B cell (primary cell): ENCODE measurements at regions not wholly inside any gene's neighbourhood (a gene's known extent, or its start where the extent isn't known, plus 50 kb on each side); places are given as distances from the start of the nearest gene placed in this dataset.

Source experiments
- ATAC-seq: fragments of 200-7000 bp; cut with Tn5 transposase; one replicate; pipeline ENCODE4 v1.10.0; 2021; ENCODE audit warnings: low read depth, mild to moderate bottlenecking, moderate number of reproducible peaks, moderate library complexity
- CTCF ChIA-PET: fragments of 350-600 bp; sonication (Branson Sonifier 250); formaldehyde crosslinking; loops from one replicate; lab custom pipeline; 2021; ENCODE audit warnings: antibody characterized with exemption, inconsistent platforms; lab: Charles Lee
- POLR2A ChIA-PET: fragments of 350-600 bp; sonication (Branson Sonifier 250); formaldehyde crosslinking; loops from one replicate; lab custom pipeline; 2021; ENCODE audit warnings: antibody characterized with exemption; lab: Charles Lee
- DNase-seq: peaks from one replicate; pipeline ENCODE4 v3.0.0; 2013
- H2AFZ ChIP-seq: 2 replicates; pipeline ENCODE4 v1.6.1; 2012; ENCODE audit warnings: mild to moderate bottlenecking, low read depth, low read length; ENCODE audit not compliant: insufficient read depth, poor library complexity, severe bottlenecking
- H3K27ac ChIP-seq, 2 donors: 1 replicate in 1 of 2; 2 replicates in 1 of 2; pipeline ENCODE4 v1.5.1; 2012 to 2013; ENCODE audit warnings: low read length in 2 of 2, mild to moderate bottlenecking in 2 of 2, moderate library complexity in 1 of 2
- H3K27me3 ChIP-seq, 4 experiments: fragments of 200-600 bp in 1 of 4; sonication (generic) in 1 of 4; replicated peaks in 1 of 4; 1 replicate in 2 of 4; 2 replicates in 2 of 4; pipeline versions ENCODE4 v1.6.1 to v1.7.0; 2013 to 2016; ENCODE audit warnings: low read length in 3 of 4, mild to moderate bottlenecking in 2 of 4, mixed read lengths in 1 of 4, moderate library complexity in 1 of 4; ENCODE audit not compliant: insufficient read depth in 4 of 4, control insufficient read depth in 3 of 4; ENCODE audit errors: control extremely low read depth in 1 of 4
- H3K36me3 ChIP-seq, 2 experiments: replicated peaks in 1 of 2; 1 replicate in 1 of 2; 2 replicates in 1 of 2; pipeline versions ENCODE4 v1.6.1 to v1.7.1; 2013; ENCODE audit warnings: low read length in 1 of 2; ENCODE audit not compliant: insufficient read depth in 2 of 2, control insufficient read depth in 1 of 2; ENCODE audit errors: control extremely low read depth in 1 of 2, extremely low read depth in 1 of 2
- H3K4me1 ChIP-seq, 2 donors: fragments of 200-600 bp in 1 of 2; sonication (generic) in 1 of 2; 1 replicate in 1 of 2; 2 replicates in 1 of 2; pipeline versions ENCODE4 v1.5.1 to v1.6.1; 2013 to 2017; ENCODE audit warnings: low read length in 2 of 2; ENCODE audit not compliant: control insufficient read depth in 2 of 2, insufficient read depth in 2 of 2
- H3K4me2 ChIP-seq: replicated peaks from 2 replicates; pipeline ENCODE3; 2012; ENCODE audit warnings: mild to moderate bottlenecking, low read depth, low read length; ENCODE audit not compliant: poor library complexity, severe bottlenecking
- H3K4me3 ChIP-seq, 5 experiments: fragments of 200-600 bp in 1 of 5; sonication (generic) in 1 of 5; 1 replicate in 3 of 5; 2 replicates in 2 of 5; pipeline versions ENCODE4 v1.5.1 to v1.7.0; 2011 to 2016; ENCODE audit warnings: low read length in 4 of 5, mild to moderate bottlenecking in 4 of 5, low read depth in 2 of 5, control low read depth in 1 of 5, moderate library complexity in 1 of 5; ENCODE audit not compliant: insufficient read depth in 1 of 5; ENCODE audit errors: control extremely low read depth in 1 of 5, extremely low read depth in 1 of 5
- H3K79me2 ChIP-seq: fragments of 200-600 bp; sonication (generic); one replicate; pipeline ENCODE4 v1.6.0; 2016; ENCODE audit warnings: low read length; ENCODE audit not compliant: control insufficient read depth, insufficient read depth
- H3K9ac ChIP-seq: fragments of 200-600 bp; sonication (generic); 2 replicates; pipeline ENCODE4 v1.6.1; 2017; ENCODE audit warnings: mild to moderate bottlenecking, low read length, moderate library complexity
- H3K9me3 ChIP-seq, 3 donors: one replicate each; pipeline versions ENCODE4 v1.6.1 to v1.7.1; 2013; ENCODE audit warnings: low read length in 2 of 3; ENCODE audit not compliant: control insufficient read depth in 2 of 3, insufficient read depth in 1 of 3; ENCODE audit errors: control extremely low read depth in 1 of 3
- H4K20me1 ChIP-seq: 2 replicates; pipeline ENCODE4 v1.6.0; 2012; ENCODE audit warnings: mild to moderate bottlenecking, low read length; ENCODE audit not compliant: insufficient read depth, control insufficient read depth, poor library complexity, severe bottlenecking
- H3K27ac Mint-ChIP-seq: one replicate; pipeline ENCODE4 v1.8.0; 2021; ENCODE audit warnings: mixed read lengths
- H3K27me3 Mint-ChIP-seq: one replicate; pipeline ENCODE4 v1.8.0; 2021; ENCODE audit warnings: mixed read lengths
- H3K4me1 Mint-ChIP-seq: one replicate; pipeline ENCODE4 v1.8.0; 2021; ENCODE audit warnings: mixed read lengths
- H3K4me3 Mint-ChIP-seq: one replicate; pipeline ENCODE4 v1.8.0; 2021; ENCODE audit warnings: mixed read lengths
- H3K9me3 Mint-ChIP-seq: one replicate; pipeline ENCODE4 v1.8.0; 2022; ENCODE audit warnings: mixed read lengths; ENCODE audit not compliant: insufficient read depth
- CTCF ChIP-seq: fragments of 200-600 bp; IDR thresholded peaks from one replicate; pipeline ENCODE4 v1.8.0; 2022; ENCODE audit warnings: antibody characterized with exemption, mild to moderate bottlenecking
- EZH2 ChIP-seq: IDR thresholded peaks from 2 replicates; pipeline ENCODE4 v1.6.1; 2012; ENCODE audit warnings: borderline replicate concordance, low read depth, mild to moderate bottlenecking, moderate library complexity, low read length; ENCODE audit not compliant: insufficient read depth, poor library complexity, severe bottlenecking
- WGBS: methylation state at CpG from one replicate; pipeline ENCODE4 v1.1.5; 2013; ENCODE audit warnings: missing lambda C conversion rate; ENCODE audit not compliant: insufficient coverage; 5-methylcytosine and 5-hydroxymethylcytosine counted together
- intact Hi-C: fragments of 100-400 bp; cut with micrococcal nuclease; formaldehyde crosslinking; loops from one replicate; pipeline ENCODE4 v1.10.0; 2022

- ChIA-PET POLR2A (no interaction called here), CTCF (interaction anchor here (0.6 kb wide), 1 partner anchor 16 kb away, joined by 3 read pairs; no protein-coding TSS in a partner anchor)
- Mint-ChIP-seq H3K4me3 (no peak overlapping the region), H3K4me1 (no peaks in the 10 kb centered on the region), H3K27ac (no peak overlapping the region), H3K27me3 (no peaks in the 10 kb centered on the region), H3K9me3 (peaks cover 3% of the 10 kb centered on the region)
- no peak overlapping the region for H3K27ac ChIP-seq
- no peaks in the 10 kb centered on the region for H3K9me3 ChIP-seq
- no peaks in the 10 kb centered on the region for H3K36me3 ChIP-seq
- H4K20me1 ChIP-seq: no peaks in the 10 kb centered on the region
- ATAC-seq (no peak), DNase-seq (no peak)
- no peak overlapping the region for H3K9ac ChIP-seq
- no peak overlapping the region for H3K4me3 ChIP-seq
- intact Hi-C loops: no loop called here
- peaks cover 0 to 3% (median 0%) of the 10 kb centered on the region in 4 experiments for H3K27me3 ChIP-seq
- H2AFZ ChIP-seq: no peak overlapping the region
- no peak for TF ChIP-seq CTCF
- TF ChIP-seq EZH2: no peak
- 89% methylated on average over 3 of the region's 4 CpGs for WGBS
- H3K79me2 ChIP-seq: no peaks in the 10 kb centered on the region
- H3K4me1 ChIP-seq: no peaks in the 10 kb centered on the region
- no peak overlapping the region for H3K4me2 ChIP-seq
These were observed 288.9 kb upstream of the VLDLR start for GRCh38 chr9:2332663-2333062.

DNA sequence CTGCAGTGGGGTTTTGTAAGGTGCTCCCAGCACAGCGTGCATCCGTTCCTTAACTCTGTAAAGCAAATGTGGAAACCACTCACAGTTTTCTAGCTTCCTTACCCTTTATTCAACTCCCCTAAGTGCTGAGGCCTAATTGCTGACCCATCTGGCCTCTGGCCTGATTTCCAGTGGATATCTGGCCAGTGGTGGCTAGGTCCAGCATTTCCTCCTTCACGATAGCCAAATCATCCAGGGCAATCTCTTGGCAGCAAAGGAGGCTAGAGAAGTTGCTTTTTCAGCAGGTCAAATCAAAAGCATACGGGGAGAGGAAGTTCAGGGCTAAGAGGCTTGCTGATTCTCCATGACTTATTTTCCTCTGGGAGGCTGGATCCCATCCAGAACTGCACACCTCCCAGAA, 286.3 kb upstream of the VLDLR start:
- no peak overlapping the region for H3K4me3 ChIP-seq
- H3K4me2 ChIP-seq: no peak overlapping the region
- Mint-ChIP-seq H3K27me3 (no peaks in the 10 kb centered on the region), H3K9me3 (no peaks in the 10 kb centered on the region), H3K4me1 (no peaks in the 10 kb centered on the region), H3K4me3 (no peak overlapping the region), H3K27ac (no peak overlapping the region)
- CTCF ChIA-PET: no interaction called here
- H2AFZ ChIP-seq: no peak overlapping the region
- no peaks in the 10 kb centered on the region for H3K4me1 ChIP-seq
- H3K79me2 ChIP-seq: no peaks in the 10 kb centered on the region
- TF ChIP-seq EZH2 (no peak), CTCF (no peak)
- peaks cover 0 to 3% (median 0%) of the 10 kb centered on the region in 4 experiments for H3K27me3 ChIP-seq
- no peaks in the 10 kb centered on the region for H4K20me1 ChIP-seq
- ATAC-seq (no peak), DNase-seq (no peak)
- no peaks in the 10 kb centered on the region for H3K9me3 ChIP-seq
- intact Hi-C loops: no loop called here
- H3K9ac ChIP-seq: no peak overlapping the region
- no peak overlapping the region for H3K27ac ChIP-seq
- WGBS: 89% methylated on average over 4 of the region's 4 CpGs
- POLR2A ChIA-PET: no interaction called here
- no peaks in the 10 kb centered on the region for H3K36me3 ChIP-seq
